Left colon (tissue), 2 donors: ENCODE measurements at regions not wholly inside any gene's neighbourhood (a gene's known extent, or its start where the extent isn't known, plus 50 kb on each side); places are given as distances from the start of the nearest gene placed in this dataset.
"Not testable (repeated sequence)": the region's sequence is repeated elsewhere in the genome, so short reads cannot be mapped to it uniquely, and the experiment has no call there.

ENCODE experiments used
- ATAC-seq: fragments of 200-7000 bp; cut with Tn5 transposase; one replicate; pipeline ENCODE4 v1.9.1; 2020; ENCODE audit warnings: mild to moderate bottlenecking, moderate library complexity
- DNase-seq, 2 donors: peaks; one replicate each; pipeline ENCODE4 v3.0.0-alpha.2; 2020
- intact Hi-C, 2 donors: fragments of 100-400 bp; cut with DNase I in 1 of 2; cut with micrococcal nuclease in 1 of 2; formaldehyde crosslinking; loops; one replicate each; pipeline versions ENCODE4 v1.11.2 to v1.14.0; 2022; cut with DNase I, micrococcal nuclease
- donor health status: DM: no; HTN: no; CAD: no.
- donor health status: DM: yes; HTN: yes; CAD: no.

- ATAC-seq, intact Hi-C loops: not testable (repeated sequence)
Observed at GRCh38 chr2:131689066-131689465, 161.4 kb downstream of the CCDC74A start.

DNA sequence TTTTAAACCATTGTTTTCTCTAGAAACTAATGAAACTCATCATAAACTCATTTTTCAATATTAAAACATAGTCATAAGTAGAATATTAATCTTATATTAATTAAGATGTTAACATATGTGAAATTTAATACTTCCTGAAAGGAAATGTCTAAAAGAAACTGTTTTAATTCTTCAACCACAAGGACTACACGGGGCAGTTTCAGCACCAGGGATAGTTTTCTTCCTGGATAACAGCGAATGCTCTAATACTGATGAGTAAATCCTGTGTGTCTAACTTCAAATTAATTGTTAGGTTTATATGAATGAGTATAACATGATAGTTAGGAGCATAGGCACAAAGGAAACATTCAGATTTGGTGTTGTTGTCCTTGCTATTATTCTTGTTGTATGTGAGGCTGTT is 183.6 kb downstream of the CCDC74A start:
- ATAC-seq, intact Hi-C loops, DNase-seq: not testable (repeated sequence)

More at GRCh38 chr2:131689066-131689465, 161.4 kb downstream of the CCDC74A start:
- DNase-seq: not testable (repeated sequence)

GRCh38 chr2:131717907-131718306 is 190.2 kb downstream of the CCDC74A start:
- intact Hi-C loops, ATAC-seq, DNase-seq: not testable (repeated sequence)

DNA sequence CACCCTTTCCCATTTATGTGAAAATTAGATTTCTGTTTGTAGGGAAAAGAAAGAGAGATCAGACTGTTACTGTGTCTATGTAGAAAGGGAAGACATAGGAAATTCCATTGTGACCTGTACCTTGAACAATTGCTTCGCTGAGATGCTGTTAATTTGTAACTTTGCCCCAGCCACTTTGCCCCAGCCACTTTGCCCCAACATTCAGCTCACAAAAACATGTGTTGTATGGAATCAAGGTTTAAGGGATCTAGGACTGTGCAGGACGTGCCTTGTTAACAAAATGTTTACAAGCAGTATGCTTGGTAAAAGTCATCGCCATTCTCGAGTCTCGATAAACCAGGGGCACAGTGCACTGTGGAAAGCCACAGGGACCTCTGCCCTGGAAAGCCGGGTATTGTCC is 193.5 kb downstream of the CCDC74A start:
- ATAC-seq, intact Hi-C loops, DNase-seq: not testable (repeated sequence)

DNA sequence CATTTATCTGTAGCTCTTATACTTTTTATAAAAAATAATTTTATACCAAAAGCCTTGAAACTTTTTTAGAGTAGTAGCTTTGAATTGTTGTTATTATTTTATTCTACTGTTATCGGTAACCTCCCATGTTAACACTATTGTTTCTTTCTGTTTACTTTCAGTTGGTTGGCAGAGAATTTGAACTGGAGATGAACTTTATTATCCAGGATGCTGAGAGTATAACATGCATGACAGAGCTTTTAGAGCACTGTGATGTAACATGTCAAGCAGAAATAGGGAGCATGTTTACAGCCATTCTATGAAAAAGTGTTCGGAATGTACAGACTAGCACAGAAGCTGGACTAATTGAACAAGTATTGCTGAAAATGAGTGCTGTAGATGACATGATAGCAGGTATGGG is 194.6 kb downstream of the CCDC74A start:
- DNase-seq, ATAC-seq, intact Hi-C loops: not testable (repeated sequence)

DNA sequence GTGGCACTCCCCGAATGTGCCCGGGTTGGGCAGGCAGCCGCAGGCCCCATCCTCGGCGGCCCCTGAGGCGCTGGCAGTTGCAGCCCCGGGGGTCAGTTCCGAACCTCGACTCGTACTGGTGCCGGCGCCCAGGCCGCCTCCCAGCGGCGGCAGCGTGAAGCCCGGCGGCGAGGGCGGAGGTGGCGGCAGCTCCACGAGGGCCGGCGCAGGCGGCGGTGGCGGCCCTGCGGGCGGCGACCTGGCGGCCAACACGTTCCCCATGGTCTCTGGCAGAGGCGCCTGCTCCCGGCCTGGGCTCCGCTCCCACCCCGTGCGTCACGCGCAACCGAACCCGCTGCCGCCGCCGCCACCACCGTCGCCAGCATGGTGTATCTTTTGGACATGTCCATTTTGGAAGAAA is 196.3 kb downstream of the CCDC74A start:
- intact Hi-C loops: no loop called here
- DNase-seq: no peak
- ATAC-seq: no peak

GRCh38 chr2:131728451-131728850 is 200.8 kb downstream of the CCDC74A start:
- DNase-seq, ATAC-seq, intact Hi-C loops: not testable (repeated sequence)

DNA sequence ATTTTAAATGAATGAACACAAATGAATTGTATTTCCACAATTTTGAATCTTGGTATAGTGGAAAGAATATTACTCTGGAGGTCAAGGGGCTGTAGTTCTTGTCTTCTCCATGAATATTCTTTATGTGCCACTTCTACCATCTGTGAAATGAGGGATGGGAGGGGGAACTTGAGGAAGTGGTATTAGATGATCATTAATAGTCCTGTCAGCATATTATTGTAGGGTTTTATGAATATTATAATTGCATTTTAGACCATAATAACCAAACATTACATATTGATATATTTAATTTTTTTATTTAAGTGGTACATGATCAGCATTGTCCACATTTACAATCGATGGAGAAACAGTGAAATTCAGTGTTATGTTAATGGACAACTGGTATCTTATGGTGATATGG is 205.8 kb downstream of the CCDC74A start:
- DNase-seq, intact Hi-C loops, ATAC-seq: not testable (repeated sequence)

DNA sequence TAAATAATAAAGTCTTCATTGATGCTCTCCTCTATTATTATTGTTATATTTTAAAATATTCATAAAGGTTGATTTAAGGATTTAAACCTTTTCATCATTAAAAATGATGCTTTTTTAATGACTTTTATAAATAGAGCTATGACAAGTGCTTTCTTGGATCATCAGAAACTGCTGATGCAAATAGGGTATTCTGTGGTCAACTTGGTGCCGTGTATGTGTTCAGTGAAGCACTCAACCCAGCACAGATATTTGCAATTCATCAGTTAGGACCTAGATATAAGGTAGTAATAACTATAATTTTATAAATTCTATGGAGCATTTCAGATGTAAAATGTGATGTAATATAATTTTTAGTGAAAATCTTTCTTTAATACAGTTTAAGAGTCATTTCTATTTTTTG is 208.7 kb downstream of the CCDC74A start:
- DNase-seq, ATAC-seq, intact Hi-C loops: not testable (repeated sequence)

- DNase-seq, ATAC-seq, intact Hi-C loops: not testable (repeated sequence)
Observed at GRCh38 chr2:131738533-131738932, 210.8 kb downstream of the CCDC74A start.

DNA sequence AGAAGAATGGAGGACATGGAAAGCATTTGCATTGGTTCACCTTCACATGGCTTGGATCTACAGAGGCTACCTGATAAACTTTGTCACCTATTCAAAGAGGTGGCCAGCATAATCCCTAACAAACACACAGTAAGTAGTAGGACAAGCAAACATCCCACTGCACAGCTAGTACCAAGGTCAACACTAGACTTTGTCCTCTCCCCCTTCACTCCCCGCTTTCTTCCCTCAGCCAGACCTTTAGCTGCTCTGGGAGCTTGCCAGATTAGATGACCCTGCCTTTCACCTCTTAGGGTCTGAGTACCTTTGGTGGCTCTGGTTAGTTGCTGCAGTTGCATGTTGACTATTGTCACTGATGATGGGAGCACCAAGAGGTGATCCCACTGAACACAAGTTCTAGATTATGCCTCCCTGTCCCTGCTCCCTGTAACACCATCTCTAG is 211.3 kb downstream of the CCDC74A start:
- ATAC-seq, DNase-seq, intact Hi-C loops: not testable (repeated sequence)

- intact Hi-C loops: no loop called here
- DNase-seq (no peak), ATAC-seq (no peak)
Observed at GRCh38 chr2:131753640-131754561, 226.2 kb downstream of the CCDC74A start.

- ATAC-seq (no peak), DNase-seq (no peak)
- intact Hi-C loops: no loop called here
Observed at GRCh38 chr2:131754929-131755720, 227.4 kb downstream of the CCDC74A start.

DNA sequence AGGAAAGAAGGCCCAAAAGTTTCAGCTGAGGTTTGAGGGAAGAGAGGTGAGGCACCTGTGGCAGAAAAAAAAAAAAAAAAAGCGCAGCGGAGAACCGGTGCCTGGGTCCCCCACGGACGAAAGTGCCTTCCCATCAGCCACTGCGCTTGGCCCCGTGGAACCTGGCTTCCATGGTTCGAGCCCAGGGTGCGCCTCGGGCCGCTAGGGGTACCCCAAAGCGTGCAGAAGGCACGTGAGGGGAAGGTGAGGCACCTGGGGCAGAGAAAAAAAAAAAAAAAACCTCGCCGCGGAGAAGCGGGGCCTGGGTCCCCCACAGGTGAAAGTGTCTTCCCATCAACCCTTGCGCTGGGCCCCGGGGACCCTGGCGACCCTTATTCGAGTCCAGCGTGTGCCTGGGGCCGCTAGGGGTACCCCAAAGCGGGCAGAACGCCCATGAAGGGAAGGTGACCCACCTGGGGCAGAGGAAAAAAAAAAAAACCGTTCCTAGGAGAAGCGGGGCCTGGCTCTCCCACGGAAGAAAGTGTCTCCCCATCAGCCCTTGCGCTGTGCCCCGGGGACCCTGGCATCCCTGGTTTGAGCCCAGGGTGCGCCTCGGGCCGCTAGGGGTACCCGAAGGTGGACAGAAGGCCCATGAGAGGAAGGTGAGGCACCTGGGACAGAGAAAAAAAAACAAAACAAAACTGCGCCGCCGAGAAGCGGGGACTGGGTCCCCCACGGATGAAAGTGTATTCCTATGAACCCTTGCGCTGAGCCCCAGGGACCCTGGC is 228.6 kb downstream of the CCDC74A start:
- ATAC-seq: no peak
- DNase-seq: no peak
- intact Hi-C loops: no loop called here

- DNase-seq, ATAC-seq, intact Hi-C loops: not testable (repeated sequence)
Observed at GRCh38 chr2:131758941-131759340, 231.3 kb downstream of the CCDC74A start.

DNA sequence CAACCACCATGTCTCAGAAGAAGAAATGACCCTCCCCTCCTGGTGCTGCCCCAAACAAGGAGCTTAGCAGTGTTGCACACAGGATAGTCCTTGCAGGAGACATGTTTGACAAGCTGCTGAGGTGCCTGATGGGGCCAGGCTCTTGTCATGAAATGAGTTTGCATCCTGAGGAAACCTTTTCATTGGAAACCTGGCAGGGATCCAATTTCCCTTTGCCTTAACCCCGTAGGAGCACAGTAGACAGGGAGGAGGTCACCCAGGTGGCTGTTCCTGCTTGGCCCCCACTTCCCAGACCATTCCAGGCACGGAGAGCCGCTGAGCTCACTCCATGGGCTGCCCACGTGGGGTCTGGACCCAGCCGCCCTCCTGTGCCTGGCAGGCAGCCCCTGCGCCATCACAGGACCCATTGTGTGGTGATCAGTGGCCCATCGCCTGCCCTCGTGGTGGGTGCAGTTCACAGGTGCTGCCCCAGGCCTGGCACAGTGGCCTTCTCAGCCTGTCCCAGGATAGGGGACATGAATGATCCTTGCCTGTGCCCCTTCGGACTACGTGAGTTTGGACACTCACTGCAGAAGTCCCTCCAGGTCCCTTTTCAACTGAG is 247.4 kb downstream of the CCDC74A start:
- intact Hi-C loops, DNase-seq, ATAC-seq: not testable (repeated sequence)

DNA sequence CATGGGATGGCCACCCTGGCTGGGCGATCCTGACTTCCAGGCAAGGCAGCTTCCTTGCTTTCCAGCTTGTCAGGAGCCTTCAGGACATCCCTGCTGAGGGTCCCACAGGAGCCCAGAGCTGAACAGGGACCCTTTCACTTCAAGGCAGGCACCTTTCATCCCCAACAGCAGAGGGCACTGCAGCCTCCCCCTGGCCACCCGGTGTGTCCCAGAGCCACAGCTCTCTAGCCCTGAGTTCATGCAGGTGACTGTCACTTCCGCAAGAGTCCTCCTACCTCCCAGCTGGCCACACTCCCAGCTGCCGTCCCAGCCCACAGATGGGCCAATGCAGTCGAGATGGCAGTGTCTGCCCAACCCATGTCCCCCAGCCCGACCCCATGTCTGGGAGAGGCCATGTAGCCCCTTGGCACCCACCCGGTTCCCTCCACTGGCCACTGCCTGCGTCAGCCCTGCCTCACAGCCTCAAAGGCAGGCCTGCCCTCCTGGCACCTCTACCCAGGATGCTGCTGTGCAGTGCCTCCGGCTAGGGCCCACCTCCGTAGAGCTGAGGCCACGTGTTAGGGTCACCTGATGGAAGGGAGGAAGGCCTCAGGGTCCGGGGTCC is 248.3 kb downstream of the CCDC74A start:
- intact Hi-C loops: not testable (repeated sequence)

GRCh38 chr2:131780446-131780845 is 252.8 kb downstream of the CCDC74A start:
- ATAC-seq, intact Hi-C loops: not testable (repeated sequence)

More for the DNA sequence above, 248.3 kb downstream of the CCDC74A start:
- not testable (repeated sequence) for ATAC-seq, DNase-seq

More at GRCh38 chr2:131780446-131780845, 252.8 kb downstream of the CCDC74A start:
- DNase-seq: not testable (repeated sequence)
